Mucosa of gallbladder (tissue), 1 donor: ENCODE measurements at regions not wholly inside any gene's neighbourhood (a gene's known extent, or its start where the extent isn't known, plus 50 kb on each side); places are given as distances from the start of the nearest gene placed in this dataset.

Experiments used
- DNase-seq: peaks from one replicate; pipeline ENCODE4 v3.0.0-alpha.2; 2020; ENCODE audit warnings: low spot score
- donor health status: DM: no; HTN: no; CAD: no.

DNA sequence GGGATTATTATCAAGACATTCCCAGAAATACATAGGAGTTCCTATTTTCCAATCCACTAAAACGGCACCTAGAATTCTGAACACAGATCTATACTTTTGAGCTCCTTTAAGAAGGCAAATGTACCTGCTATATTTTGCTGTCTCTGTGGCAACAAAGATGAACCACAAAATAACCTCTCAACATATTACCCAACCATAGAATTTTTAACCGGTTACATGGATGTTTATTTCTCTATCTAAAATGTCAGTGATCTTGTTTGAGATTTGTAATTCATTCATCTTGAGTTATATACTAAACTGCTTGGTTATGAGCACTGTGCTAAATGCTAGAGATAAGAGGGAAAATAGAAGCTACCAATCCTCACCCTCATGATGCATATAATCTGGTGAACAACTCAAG, 117.5 kb upstream of the HMGCLL1 start:
- no peak for DNase-seq

- DNase-seq: no peak
Observed at GRCh38 chr6:55696041-55696440, 117.0 kb upstream of the HMGCLL1 start.

- no peak for DNase-seq
Observed at GRCh38 chr6:55694759-55695158, 115.8 kb upstream of the HMGCLL1 start.

DNA sequence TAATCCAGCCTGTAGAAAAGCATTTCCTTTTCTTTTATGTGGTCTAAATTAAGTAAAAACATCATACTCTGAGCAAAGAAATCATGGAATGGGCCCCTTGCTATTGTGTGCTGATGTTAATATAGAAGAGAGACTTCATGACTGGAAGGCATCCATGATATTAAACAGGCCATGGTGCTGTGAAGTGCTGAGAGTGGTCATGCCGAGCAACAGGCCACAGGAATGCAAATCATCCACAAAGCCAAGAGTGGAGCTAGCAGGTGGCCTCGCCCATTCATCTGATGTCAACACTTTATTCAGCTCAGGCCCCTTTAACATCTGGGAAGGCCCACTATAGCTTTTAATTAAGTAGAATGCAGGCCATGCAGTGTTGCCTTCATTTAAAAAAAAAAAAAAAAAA, 115.2 kb upstream of the HMGCLL1 start:
- DNase-seq: peak; percentile 56

- DNase-seq: no peak
Observed at GRCh38 chr6:55679503-55679902, 100.5 kb upstream of the HMGCLL1 start.

DNA sequence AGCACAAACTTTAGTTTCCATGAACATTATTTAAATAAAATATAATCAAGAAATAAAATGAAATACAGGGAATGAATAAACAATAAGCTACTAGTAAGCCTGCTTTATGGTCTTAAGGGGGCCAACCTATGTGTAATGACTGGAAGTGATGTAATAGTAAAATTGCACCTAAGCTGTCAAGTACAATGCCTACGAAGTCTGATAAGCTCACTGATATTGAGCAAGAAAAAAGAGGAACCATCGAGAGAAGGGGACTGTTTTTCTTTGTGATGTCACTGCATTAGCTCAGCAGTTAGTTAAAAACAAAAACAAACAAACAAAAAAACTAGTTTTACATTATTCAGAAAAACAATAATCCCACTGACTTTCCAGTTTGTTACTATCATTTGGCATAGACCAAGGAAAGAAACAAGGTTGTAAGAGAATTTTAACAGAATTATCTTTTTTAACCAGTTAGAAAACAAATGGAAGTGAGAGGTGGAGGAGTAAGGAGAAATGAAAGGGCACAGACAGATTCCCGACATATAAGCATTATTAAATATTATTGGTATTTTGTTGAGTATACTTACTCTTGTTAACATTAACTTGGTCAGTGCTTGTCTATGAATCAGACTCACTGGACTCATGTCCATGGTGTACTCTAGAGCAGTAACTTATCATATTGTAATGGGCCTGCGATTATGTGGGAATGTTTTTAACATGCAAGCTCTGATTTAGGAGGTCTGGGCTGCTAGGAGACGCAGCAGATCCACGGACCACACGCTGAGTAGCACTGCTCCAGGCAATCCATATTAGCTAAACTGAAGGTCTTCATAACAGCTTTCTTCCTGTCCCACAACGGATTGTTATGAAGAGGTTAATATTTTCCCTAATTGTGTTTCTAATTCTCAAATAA, 99.6 kb upstream of the HMGCLL1 start:
- no peak for DNase-seq

DNA sequence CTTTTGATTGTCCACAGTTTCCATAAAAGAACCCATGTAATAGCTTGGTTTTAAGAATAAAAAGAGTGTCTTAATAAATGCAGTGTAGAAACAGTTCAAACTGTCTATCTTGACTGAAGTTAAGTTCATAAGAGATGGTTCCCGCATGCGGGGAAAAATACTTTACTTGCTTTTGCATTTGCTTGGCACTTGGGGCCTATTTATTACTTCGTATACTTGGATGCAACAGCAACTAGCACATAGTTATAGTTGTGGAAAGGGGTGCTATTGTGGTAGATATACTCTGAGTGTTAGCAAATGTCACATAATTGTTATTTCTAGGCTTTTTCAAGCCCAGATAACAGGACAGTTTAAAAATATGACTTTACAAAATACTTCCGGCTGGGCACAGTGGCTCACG, 97.7 kb upstream of the HMGCLL1 start:
- no peak for DNase-seq

DNA sequence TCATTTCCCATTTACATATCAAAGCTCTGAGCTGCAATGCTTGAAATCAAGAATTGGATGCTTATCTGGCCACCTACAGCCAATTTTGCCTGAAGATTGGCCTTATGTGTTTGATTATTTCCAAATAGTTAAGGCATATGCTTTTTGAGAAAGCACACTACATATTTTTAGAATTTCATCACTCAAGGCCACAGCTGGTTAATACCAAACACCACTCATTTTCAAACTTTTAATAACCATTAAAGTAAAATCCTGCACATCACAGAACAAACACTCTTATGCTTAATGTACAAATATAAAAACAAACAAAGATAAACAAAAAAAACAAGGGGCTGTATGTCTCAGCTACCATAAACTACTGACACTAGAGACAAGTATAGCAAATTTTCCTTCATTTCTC, 96.9 kb upstream of the HMGCLL1 start:
- no peak for DNase-seq

DNA sequence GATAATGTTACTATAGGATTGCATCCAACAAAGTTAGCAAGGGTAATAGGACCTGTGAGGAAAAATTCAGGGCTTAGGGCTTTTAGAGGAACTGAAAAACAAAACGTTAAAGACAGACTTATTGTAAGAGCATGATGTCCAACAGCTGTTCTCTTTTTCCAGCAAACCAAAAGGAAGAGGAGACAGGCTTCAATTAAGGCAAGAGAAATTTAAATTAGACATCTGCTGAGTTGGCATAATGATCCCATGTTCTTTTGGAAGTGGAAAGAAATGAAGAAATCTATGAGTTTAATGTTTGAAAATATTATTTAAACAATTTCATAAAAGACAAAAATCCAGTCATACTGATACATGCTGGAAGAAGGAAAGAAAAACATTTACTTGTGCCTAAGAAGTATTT, 95.7 kb upstream of the HMGCLL1 start:
- no peak for DNase-seq

- DNase-seq: no peak
Observed at GRCh38 chr6:55670850-55671413, 91.9 kb upstream of the HMGCLL1 start.

DNA sequence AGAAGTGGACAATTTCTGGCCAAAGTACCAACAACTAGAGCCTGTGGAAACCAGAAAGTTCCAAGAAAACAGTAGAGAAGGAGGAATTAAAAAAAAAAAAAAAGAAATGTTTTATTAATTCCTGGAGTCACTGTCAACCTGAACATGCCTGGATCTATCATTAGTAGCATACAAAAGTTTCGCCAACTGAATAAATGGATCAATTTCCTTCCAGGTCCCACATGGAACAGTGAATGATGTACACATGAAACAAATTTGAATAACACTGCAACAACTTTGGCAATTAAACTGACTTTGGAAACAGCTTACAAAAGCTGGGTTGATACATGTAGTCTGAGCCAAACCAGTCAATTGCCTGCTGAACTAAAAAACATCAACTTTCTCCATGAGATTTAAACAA, 90.0 kb upstream of the HMGCLL1 start:
- no peak for DNase-seq

DNA sequence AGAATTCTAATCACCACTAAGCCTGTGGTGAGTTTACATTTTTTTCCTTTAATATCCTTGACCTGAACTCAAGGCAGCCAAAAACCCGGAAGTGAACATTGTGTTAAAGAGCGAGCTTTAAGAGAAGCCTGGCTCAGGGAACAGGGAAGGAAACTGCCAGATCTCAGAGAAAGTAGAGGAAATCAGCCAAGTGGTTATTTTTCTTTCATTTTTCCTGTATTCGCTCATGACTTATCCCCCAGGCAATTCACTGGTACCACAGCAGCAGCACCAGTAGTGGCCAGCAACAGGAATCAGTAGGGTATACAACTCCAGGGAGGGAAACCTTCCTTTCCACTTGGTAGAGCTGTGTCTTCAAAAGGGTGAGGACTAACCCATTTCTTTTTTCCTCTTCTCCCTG, 89.6 kb upstream of the HMGCLL1 start:
- DNase-seq: no peak

DNA sequence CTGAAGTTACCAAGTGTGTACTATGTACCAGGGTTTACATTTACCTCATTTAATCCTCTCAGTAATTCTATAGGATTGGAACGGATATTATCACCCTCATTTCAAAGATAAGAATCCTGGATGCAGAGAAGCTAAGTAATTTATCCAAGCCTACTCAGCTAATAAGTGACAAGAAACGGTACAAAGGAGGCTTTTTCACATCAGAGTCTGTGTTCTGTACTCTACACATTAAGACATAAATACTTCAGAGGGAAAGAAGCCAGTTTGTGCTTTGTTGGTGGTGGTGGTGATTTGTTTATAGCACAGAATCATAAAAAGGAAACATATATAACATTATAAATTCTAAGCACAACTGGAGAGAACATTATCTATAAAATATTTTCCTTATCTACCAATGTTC, 88.3 kb upstream of the HMGCLL1 start:
- no peak for DNase-seq

- DNase-seq: no peak
Observed at GRCh38 chr6:55666606-55667225, 87.7 kb upstream of the HMGCLL1 start.

DNA sequence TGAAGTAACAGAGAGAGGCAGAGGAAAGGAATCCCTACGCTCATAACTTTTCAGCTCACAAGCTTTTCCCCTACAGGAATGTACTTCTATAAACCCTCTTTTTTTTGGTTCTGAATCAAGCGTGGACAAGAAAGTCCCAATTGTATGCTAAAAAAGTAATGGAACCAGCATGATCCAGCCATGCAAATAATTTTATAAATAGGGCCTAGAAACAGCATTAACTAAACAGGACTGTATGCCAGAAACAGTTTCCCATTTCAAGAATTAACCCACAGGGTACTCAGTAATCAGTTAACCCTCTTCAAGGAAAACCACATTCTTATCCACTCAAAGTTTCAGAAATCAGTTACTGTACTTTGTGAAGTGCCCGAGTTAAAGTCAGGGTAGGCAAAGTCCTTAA, 87.0 kb upstream of the HMGCLL1 start:
- DNase-seq: no peak

- no peak for DNase-seq
Observed at GRCh38 chr6:55664591-55665587, 85.9 kb upstream of the HMGCLL1 start.

DNA sequence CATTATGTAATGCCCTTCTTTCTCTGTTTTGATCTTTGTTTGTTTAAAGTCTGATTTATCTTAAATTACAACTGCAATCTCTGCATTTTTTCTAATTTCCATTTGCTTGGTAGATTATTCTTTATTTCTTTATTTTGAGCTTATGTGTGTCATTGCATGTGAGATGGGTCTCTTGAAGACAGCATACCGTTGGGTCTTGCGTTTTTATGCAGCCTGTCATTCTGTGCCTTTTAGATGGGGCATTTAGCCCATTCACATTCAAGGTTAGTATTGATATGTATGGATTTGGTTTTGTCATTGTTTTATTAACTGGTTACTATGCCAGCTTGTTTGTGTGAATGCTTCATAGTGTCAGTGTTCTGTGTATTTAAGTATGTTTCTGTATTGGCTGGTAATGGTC, 84.9 kb upstream of the HMGCLL1 start:
- no peak for DNase-seq

DNA sequence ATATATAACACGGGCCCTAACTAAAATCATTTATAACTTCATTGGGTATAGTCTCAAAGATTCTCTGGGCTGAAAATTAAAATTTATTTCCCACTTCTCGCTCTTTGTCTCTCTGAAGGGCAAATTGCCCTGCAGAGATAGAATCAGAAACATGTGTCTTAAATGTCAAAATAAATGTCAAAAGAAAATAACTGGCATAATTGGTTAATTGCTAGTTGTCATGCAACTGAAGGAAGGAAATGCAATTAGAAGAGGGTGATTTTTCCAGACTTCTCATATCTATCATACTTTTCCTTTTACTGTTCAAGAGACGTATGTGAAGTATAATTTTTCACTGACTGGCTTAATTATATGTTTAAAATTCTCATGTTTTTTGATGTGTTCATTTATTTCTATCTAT, 80.3 kb upstream of the HMGCLL1 start:
- no peak for DNase-seq

DNA sequence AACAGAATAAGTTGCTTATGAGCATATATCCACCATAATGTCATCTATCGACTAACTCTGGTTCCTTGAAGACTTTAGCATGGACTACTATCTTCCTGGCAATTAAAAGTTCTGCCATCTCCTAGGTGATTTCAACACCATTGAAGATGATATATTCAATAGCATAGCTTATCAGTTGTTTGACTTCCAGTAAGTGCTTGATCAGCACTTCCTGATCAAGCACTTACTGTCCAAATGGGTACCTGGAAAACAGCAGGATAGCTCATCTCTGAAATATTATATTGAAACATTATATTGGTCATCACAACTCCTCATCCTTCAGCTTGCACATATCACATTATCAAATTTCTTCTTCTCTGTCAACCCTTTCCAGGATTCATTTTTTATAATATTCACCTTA, 75.5 kb upstream of the HMGCLL1 start:
- no peak for DNase-seq

GRCh38 chr6:55652429-55652828, 73.4 kb upstream of the HMGCLL1 start:
- DNase-seq: no peak

DNA sequence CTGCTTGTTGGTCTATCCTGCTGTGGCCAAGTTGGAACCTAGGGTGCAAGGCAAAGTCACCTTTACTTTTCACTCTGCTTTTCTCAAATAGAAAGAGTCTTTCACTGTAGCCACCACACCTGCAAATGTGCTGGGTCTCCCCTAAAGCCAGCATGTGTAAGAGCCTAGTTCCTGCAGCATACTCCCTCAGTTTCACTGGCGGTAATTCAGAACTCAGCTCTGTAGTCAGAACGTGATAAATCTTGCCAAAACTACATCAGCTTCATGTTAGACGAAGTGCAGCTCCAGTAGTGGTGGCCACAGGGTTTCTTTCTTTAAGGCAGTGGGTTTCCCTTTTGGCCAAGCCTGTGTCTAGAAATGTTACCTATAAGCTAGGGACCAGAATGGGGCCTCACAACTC, 72.0 kb upstream of the HMGCLL1 start:
- no peak for DNase-seq

DNA sequence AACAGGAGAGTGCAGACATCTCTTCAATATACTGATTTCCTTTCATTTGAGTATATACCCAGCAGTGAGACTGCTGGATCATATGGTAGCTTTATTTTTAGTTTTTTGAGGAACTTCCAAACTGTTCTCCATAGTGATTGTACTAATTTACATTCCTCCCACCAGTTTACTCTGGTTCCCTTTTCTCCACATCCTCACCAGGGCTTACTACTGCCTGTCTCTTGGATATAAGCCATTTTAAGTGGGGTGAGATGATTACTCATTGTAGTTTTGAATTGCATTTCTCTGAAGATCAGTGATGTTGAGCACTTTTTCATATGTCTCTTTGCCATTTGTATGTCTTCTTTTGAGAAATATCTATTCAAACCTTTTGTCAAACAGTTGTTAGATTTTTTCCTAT, 64.9 kb upstream of the HMGCLL1 start:
- DNase-seq: no peak
